GM13977 (cell line): ENCODE measurements at regions not wholly inside any gene's neighbourhood (a gene's known extent, or its start where the extent isn't known, plus 50 kb on each side); places are given as distances from the start of the nearest gene placed in this dataset.

ENCODE experiments used
- DNase-seq: peaks from one replicate; pipeline ENCODE4 v3.0.0; 2012; ENCODE audit warnings: low spot score
- CTCF ChIP-seq: IDR thresholded peaks from 2 replicates; pipeline ENCODE4 v1.5.1; 2012; ENCODE audit warnings: mild to moderate bottlenecking, control low read depth; ENCODE audit not compliant: insufficient read depth; ENCODE audit errors: extremely low read depth, missing control alignments
- in situ Hi-C: fragments of 300-500 bp; cut with MboI; formaldehyde crosslinking; loops from one replicate; pipeline ENCODE4 v1.12.0; 2022; ENCODE audit warnings: low sequenced_read_pairs, low pct_unique_long_range_greater_than_20kb, mixed read lengths, inconsistent platforms; ENCODE audit not compliant: unreplicated experiment

GRCh38 chr2:71988170-71988569 lies 159.5 kb downstream of the CYP26B1 start:
- no peak for DNase-seq
- in situ Hi-C loops, result no loop called here
- TF ChIP-seq CTCF, result no peak

- TF ChIP-seq CTCF, result no peak
- DNase-seq, result no peak
- in situ Hi-C loops, result no loop called here
Measured at GRCh38 chr2:71976685-71977084, 171.0 kb downstream of the CYP26B1 start.

- in situ Hi-C loops, result no loop called here
- TF ChIP-seq CTCF, result no peak
- no peak for DNase-seq
Measured at GRCh38 chr2:71974846-71975245, 172.8 kb downstream of the CYP26B1 start.

GRCh38 chr2:71971493-71971892 lies 176.2 kb downstream of the CYP26B1 start:
- DNase-seq, result no peak
- in situ Hi-C loops, result no loop called here
- TF ChIP-seq CTCF, result no peak

GRCh38 chr2:71965530-71965929 lies 182.1 kb downstream of the CYP26B1 start:
- in situ Hi-C loops, result no loop called here
- TF ChIP-seq CTCF, result no peak
- no peak for DNase-seq

- DNase-seq, result no peak
- TF ChIP-seq CTCF, result no peak
- in situ Hi-C loops, result no loop called here
Measured at GRCh38 chr2:71962911-71963694, 184.6 kb downstream of the CYP26B1 start.
